Breast epithelium (tissue), 4 donors: ENCODE measurements at regions not wholly inside any gene's neighbourhood (a gene's known extent, or its start where the extent isn't known, plus 50 kb on each side); places are given as distances from the start of the nearest gene placed in this dataset.

Experiments
- DNase-seq, 2 donors: peaks; one replicate each; pipeline ENCODE4 v3.0.0-alpha.2; 2019; ENCODE audit warnings: low spot score in 2 of 2
- H3K27ac ChIP-seq, 2 donors: fragments of 200-600 bp; sonication (generic) in 1 of 2; one replicate each; pipeline ENCODE4 v1.5.1; 2016 to 2019; ENCODE audit warnings: mild to moderate bottlenecking in 1 of 2
- H3K27me3 ChIP-seq, 2 donors: fragments of 200-600 bp; sonication (generic) in 1 of 2; one replicate each; pipeline versions ENCODE4 v1.5.1 to v1.6.0; 2017 to 2019; ENCODE audit warnings: control low read depth in 1 of 2, mild to moderate bottlenecking in 1 of 2
- H3K36me3 ChIP-seq: fragments of 200-600 bp; one replicate; pipeline ENCODE4 v1.5.1; 2019
- H3K4me1 ChIP-seq, 2 donors: fragments of 200-600 bp; sonication (generic); one replicate each; pipeline ENCODE4 v1.5.1; 2016 to 2019; ENCODE audit warnings: control low read depth in 1 of 2
- H3K4me3 ChIP-seq, 3 donors: fragments of 200-600 bp; sonication (generic); 1 replicate in 2 of 3; 2 replicates in 1 of 3; pipeline ENCODE4 v1.5.1; 2016 to 2019; ENCODE audit warnings: mild to moderate bottlenecking in 3 of 3, moderate library complexity in 2 of 3
- H3K9me3 ChIP-seq, 2 donors: fragments of 200-600 bp; sonication (generic) in 1 of 2; one replicate each; pipeline ENCODE4 v1.5.1; 2016 to 2019; ENCODE audit warnings: control low read depth in 1 of 2
- POLR2A ChIP-seq: fragments of 450-650 bp; IDR thresholded peaks from one replicate; pipeline ENCODE4 v1.6.1; 2016; ENCODE audit warnings: antibody characterized with exemption, mild to moderate bottlenecking, moderate library complexity
- POLR2AphosphoS5 ChIP-seq, 3 donors: sonication (generic); formaldehyde crosslinking; IDR thresholded peaks; one replicate each; pipeline ENCODE4 v1.6.1; 2017; ENCODE audit warnings: antibody characterized with exemption in 3 of 3
- intact Hi-C: fragments of 100-400 bp; cut with DNase I; formaldehyde crosslinking; loops from one replicate; pipeline ENCODE4 v1.15.1; 2023; ENCODE audit warnings: low total_unique reads
- TF ChIP-seq, protein P1 (sequence below), 3 donors: fragments of 450-650 bp; IDR thresholded peaks; one replicate each; pipeline ENCODE4 v1.5.1; 2016 to 2017; ENCODE audit warnings: antibody characterized with exemption in 3 of 3, mild to moderate bottlenecking in 3 of 3, moderate library complexity in 3 of 3

DNA sequence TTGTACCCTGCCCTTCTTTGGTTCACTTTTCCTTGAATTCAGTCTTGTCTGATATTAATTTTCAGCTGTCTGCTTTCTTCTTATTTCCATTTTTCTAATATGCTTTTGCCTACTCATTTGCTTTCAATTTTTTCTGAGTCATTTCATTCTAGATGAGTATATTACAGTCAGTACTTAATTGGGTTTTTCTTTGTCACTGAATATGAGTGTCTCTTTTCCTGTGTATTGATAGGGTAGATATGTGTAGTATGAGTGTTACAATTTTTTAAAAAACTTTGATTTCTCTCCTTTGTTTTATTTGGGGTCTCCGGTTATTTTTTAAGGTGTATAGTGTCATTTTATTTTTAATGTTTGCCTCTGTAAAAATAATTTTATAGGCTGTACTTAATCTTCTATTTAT is 222.2 kb downstream of the IDS start:
- Histone ChIP-seq H3K4me1 (no peaks in the 10 kb centered on the region), H3K27ac (no peak overlapping the region), H3K4me3 (no peak overlapping the region), H3K27me3 (peaks cover 0 to 4% of the 10 kb centered on the region in 2 donors), H3K9me3 (no peaks in the 10 kb centered on the region), H3K36me3 (no peaks in the 10 kb centered on the region)
- TF ChIP-seq, protein P1, sequence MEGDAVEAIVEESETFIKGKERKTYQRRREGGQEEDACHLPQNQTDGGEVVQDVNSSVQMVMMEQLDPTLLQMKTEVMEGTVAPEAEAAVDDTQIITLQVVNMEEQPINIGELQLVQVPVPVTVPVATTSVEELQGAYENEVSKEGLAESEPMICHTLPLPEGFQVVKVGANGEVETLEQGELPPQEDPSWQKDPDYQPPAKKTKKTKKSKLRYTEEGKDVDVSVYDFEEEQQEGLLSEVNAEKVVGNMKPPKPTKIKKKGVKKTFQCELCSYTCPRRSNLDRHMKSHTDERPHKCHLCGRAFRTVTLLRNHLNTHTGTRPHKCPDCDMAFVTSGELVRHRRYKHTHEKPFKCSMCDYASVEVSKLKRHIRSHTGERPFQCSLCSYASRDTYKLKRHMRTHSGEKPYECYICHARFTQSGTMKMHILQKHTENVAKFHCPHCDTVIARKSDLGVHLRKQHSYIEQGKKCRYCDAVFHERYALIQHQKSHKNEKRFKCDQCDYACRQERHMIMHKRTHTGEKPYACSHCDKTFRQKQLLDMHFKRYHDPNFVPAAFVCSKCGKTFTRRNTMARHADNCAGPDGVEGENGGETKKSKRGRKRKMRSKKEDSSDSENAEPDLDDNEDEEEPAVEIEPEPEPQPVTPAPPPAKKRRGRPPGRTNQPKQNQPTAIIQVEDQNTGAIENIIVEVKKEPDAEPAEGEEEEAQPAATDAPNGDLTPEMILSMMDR (IDR thresholded peaks at IDR 0.05), result no peak
- no peak for TF ChIP-seq POLR2AphosphoS5 (IDR thresholded peaks at IDR 0.05)
- TF ChIP-seq POLR2A, result no peak
- intact Hi-C loops, result no loop called here
- no peak for DNase-seq

DNA sequence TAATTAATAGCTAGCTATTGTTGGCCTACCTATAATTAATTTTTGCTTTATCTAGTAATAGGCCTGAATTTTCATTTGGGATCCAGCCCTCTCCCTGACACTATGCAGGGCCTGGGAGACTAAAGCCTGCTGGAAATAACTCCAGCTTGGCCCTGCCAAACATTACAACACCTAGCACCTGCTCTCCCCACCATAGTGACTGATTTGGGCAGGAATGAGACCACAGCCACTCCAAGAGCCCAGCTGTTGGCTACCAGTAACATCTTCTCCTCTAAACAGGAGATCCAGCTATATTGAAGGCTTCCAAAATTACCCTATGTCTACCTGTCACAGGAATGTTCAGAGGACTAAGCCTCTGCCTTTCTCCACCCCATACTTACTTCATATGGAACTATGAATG is 225.1 kb downstream of the IDS start:
- intact Hi-C loops, result no loop called here
- no peak for DNase-seq
- no peaks in the 10 kb centered on the region for H3K9me3 ChIP-seq
- no peak overlapping the region for H3K27ac ChIP-seq
- no peaks in the 10 kb centered on the region for H3K36me3 ChIP-seq
- no peaks in the 10 kb centered on the region for H3K4me1 ChIP-seq
- TF ChIP-seq, protein P1 (IDR thresholded peaks at IDR 0.05), result no peak
- TF ChIP-seq POLR2AphosphoS5 (IDR thresholded peaks at IDR 0.05) (no peak), POLR2A (no peak)
- no peaks in the 10 kb centered on the region for H3K27me3 ChIP-seq
- no peak overlapping the region for H3K4me3 ChIP-seq

DNA sequence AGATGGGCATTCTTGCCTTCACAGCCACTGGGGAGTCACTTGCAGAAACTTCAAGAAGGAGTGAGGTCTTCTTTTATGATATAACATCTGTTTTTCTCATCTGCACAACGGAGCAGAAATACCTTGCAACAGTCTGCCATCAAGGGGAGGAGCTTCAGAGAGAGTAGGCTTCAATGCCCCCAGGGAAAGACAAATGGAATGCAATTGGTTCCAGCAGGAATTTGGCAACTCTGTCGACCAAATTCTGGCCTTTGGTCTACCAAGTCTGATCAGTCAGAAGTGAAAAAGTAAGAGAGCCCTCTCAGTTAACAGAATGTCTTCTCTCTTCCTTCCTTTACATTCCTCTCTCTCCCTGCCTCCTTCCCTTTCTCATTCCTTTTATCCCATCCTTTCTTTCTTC is 229.3 kb downstream of the IDS start:
- intact Hi-C loops, result no loop called here
- Histone ChIP-seq H3K9me3 (no peaks in the 10 kb centered on the region), H3K27ac (no peak overlapping the region), H3K4me3 (no peak overlapping the region), H3K27me3 (no peaks in the 10 kb centered on the region), H3K36me3 (no peaks in the 10 kb centered on the region), H3K4me1 (no peaks in the 10 kb centered on the region)
- peak in 1 of 2 donors; percentile 27 for DNase-seq
- TF ChIP-seq POLR2A, result no peak
- no peak for TF ChIP-seq POLR2AphosphoS5 (IDR thresholded peaks at IDR 0.05)
- TF ChIP-seq, protein P1 (IDR thresholded peaks at IDR 0.05), result no peak

DNA sequence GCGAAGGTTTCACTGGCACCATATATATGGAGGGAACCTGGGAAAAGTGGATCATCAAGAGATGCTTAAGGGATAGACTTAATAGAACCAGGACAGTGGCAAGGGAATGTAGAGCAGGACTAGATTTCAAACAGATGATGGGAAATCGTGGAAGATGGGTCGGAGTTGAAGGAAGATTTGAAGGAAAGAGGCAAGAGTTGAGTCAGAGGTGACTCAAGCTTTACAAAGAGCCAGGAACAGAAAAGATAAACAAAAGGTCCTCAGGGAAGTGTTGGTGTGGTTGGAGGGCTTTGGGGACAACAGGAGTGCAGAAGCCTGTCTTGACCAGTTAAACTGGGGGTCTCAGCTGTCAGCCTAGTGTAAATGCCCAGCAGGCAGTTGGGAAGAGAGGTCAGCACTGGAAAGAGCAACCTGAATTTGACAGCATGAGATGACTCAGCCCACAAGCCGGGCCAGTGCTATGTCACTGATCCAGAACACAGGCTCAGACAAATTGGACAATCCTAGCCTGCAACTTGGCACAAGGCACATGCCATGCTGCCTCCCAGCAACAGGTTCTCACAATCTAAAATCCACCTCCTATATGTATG is 230.5 kb downstream of the IDS start:
- H3K4me3 ChIP-seq, result no peak overlapping the region
- no peaks in the 10 kb centered on the region for H3K9me3 ChIP-seq
- DNase-seq, result no peak
- no peak overlapping the region for H3K27ac ChIP-seq
- no peaks in the 10 kb centered on the region for H3K4me1 ChIP-seq
- TF ChIP-seq POLR2AphosphoS5 (IDR thresholded peaks at IDR 0.05) (no peak), POLR2A (no peak)
- TF ChIP-seq, protein P1 (IDR thresholded peaks at IDR 0.05), result no peak
- intact Hi-C loops, result no loop called here
- H3K36me3 ChIP-seq, result no peaks in the 10 kb centered on the region
- peaks cover 0 to 3% of the 10 kb centered on the region in 2 donors for H3K27me3 ChIP-seq

DNA sequence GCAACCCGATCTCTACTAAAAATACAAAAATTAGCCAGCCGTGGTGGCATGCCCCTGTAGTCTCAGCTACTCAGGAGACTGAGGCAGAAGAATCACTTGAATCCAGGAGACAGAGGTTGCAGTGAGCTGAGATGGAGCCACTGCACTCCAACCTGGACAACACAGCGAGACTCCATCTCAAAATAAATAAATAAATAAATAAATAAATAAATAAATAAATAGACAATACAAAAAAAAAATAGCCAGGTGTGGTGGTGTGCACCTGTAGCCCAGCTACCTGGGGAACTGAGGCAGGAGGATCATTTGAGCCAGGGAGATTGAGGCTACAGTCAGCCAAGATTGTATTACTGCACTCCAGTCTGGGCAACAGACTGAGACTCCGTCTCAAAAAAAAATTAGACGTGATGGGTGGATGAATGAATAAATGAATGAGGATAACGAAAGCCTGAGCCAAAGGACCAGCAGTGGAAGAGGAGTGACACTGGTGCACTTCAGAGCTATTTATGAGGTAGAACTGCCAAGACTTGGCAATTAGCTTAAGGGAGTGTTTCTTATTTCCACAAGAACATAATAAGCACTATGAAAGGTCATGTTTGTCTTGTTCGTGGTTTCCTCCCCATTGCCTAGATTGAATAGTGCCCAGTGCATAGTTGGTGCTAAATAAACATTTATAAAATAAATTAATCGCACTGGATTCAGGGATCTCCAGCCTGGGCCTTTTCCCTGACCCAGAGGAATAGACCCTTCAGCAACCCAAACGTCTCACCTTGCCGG is 232.2 kb downstream of the IDS start:
- H3K4me3 ChIP-seq, result no peak overlapping the region
- no peak for TF ChIP-seq POLR2A
- TF ChIP-seq POLR2AphosphoS5 (IDR thresholded peaks at IDR 0.05), result no peak
- TF ChIP-seq, protein P1 (IDR thresholded peaks at IDR 0.05), result no peak
- H3K4me1 ChIP-seq, result no peaks in the 10 kb centered on the region
- H3K27ac ChIP-seq, result no peak overlapping the region
- H3K27me3 ChIP-seq, result peaks cover 0 to 5% of the 10 kb centered on the region in 2 donors
- intact Hi-C loops, result no loop called here
- H3K9me3 ChIP-seq, result no peaks in the 10 kb centered on the region
- no peaks in the 10 kb centered on the region for H3K36me3 ChIP-seq
- DNase-seq, result no peak
